Keratinocyte (primary cell): ENCODE measurements at regions not wholly inside any gene's neighbourhood (a gene's known extent, or its start where the extent isn't known, plus 50 kb on each side); places are given as distances from the start of the nearest gene placed in this dataset.

Experiments
- EZH2 ChIP-seq: IDR thresholded peaks from one replicate; pipeline ENCODE4 v1.6.1; 2012; ENCODE audit warnings: inconsistent platforms, mild to moderate bottlenecking, low read length, moderate library complexity
- TF ChIP-seq, protein P1 (sequence below), 3 experiments: IDR thresholded peaks in 1 of 3; conservative IDR thresholded peaks in 1 of 3; optimal IDR thresholded peaks in 1 of 3; 2 replicates in 2 of 3; 3 replicates in 1 of 3; pipeline versions ENCODE3 to v1.5.1; 2011; ENCODE audit warnings: low read length in 3 of 3, mild to moderate bottlenecking in 3 of 3, moderate library complexity in 2 of 3, control low read depth in 1 of 3, inconsistent platforms in 1 of 3; ENCODE audit not compliant: insufficient read depth in 2 of 3; ENCODE audit errors: extremely low read depth in 1 of 3

DNA sequence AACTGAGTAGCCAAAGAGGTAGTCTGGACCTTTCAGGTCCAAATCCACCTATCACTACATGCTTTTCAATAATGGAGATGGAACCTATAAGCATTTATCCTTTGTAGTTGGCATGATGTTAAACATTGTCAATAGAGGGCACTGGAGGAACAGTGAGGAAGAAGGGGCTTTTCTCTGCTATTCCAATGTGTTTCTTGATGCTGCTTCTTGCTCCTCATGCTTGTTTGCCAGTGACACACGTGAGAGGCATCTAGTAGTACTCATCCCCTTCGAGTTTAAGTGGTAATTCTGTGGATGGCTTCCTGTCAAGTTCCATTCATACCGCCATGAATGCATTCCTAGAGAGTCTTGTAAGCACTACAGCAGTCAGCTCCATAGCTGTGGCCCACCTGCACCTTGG is 84.0 kb downstream of the NAA11 start:
- TF ChIP-seq, protein P1, sequence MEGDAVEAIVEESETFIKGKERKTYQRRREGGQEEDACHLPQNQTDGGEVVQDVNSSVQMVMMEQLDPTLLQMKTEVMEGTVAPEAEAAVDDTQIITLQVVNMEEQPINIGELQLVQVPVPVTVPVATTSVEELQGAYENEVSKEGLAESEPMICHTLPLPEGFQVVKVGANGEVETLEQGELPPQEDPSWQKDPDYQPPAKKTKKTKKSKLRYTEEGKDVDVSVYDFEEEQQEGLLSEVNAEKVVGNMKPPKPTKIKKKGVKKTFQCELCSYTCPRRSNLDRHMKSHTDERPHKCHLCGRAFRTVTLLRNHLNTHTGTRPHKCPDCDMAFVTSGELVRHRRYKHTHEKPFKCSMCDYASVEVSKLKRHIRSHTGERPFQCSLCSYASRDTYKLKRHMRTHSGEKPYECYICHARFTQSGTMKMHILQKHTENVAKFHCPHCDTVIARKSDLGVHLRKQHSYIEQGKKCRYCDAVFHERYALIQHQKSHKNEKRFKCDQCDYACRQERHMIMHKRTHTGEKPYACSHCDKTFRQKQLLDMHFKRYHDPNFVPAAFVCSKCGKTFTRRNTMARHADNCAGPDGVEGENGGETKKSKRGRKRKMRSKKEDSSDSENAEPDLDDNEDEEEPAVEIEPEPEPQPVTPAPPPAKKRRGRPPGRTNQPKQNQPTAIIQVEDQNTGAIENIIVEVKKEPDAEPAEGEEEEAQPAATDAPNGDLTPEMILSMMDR (optimal IDR thresholded peaks at IDR 0.05 in 1 of 3, IDR thresholded peaks at IDR 0.05 in 1 of 3, conservative IDR thresholded peaks at IDR 0.05 in 1 of 3; ENCODE audit: extremely low read depth in 1 of 3, insufficient read depth in 2 of 3, low read length in 3 of 3): peak in 2 of 3 experiments; percentile 21 to 41
- TF ChIP-seq EZH2: no peak
